Panc1 (cell line): ENCODE measurements at regions not wholly inside any gene's neighbourhood (a gene's known extent, or its start where the extent isn't known, plus 50 kb on each side); places are given as distances from the start of the nearest gene placed in this dataset.

ENCODE experiments used
- CTCF ChIP-seq: fragments of 450-650 bp; IDR thresholded peaks from 2 replicates; pipeline ENCODE4 v1.5.1; 2017; ENCODE audit warnings: mild to moderate bottlenecking
- POLR2AphosphoS5 ChIP-seq: IDR thresholded peaks from 2 replicates; pipeline ENCODE4 v1.6.1; 2012; ENCODE audit warnings: mild to moderate bottlenecking, low read depth, low read length, moderate library complexity
- REST ChIP-seq, 2 experiments: IDR thresholded peaks; 2 replicates each; pipeline ENCODE4 v1.6.1; 2011 to 2012; ENCODE audit warnings: low read depth in 2 of 2, control low read depth in 1 of 2, low read length in 1 of 2, mild to moderate bottlenecking in 1 of 2, moderate library complexity in 1 of 2; ENCODE audit not compliant: insufficient read depth in 1 of 2
- SIN3A ChIP-seq: IDR thresholded peaks from 2 replicates; pipeline ENCODE4 v1.6.1; 2012; ENCODE audit warnings: low read depth, mild to moderate bottlenecking, low read length, moderate library complexity, borderline replicate concordance; ENCODE audit not compliant: insufficient read depth
- TCF7L2 ChIP-seq: IDR thresholded peaks from 2 replicates; pipeline ENCODE4 v1.6.1; 2011; ENCODE audit warnings: mild to moderate bottlenecking, low read depth, low read length, inconsistent platforms

GRCh38 chr13:47843005-47843404, 158.1 kb downstream of the SUCLA2 start:
- TF ChIP-seq POLR2AphosphoS5 (no peak), TCF7L2 (no peak), CTCF (no peak), SIN3A (no peak), REST (IDR thresholded peaks at IDR 0.05; ENCODE audit: insufficient read depth in 1 of 2, low read depth in 2 of 2, low read length in 1 of 2) (no peak)
